Stimulated activated CD4-positive, alpha-beta T cell treated with anti-CD3 and anti-CD28 coated beads, Interleukin-4, amount 100 ng/mL, for 48 hours (primary cell): ENCODE measurements at regions not wholly inside any gene's neighbourhood (a gene's known extent, or its start where the extent isn't known, plus 50 kb on each side); places are given as distances from the start of the nearest gene placed in this dataset.
A peak's percentile ranks its signal among the peaks of the same experiment; 100 is the strongest.
"Not testable (repeated sequence)": the region's sequence is repeated elsewhere in the genome, so short reads cannot be mapped to it uniquely, and the experiment has no call there.

Experiments used
- DNase-seq, 2 donors: peaks; one replicate each; pipeline ENCODE4 v3.0.0-alpha.2; 2020; ENCODE audit warnings: low read depth in 2 of 2

GRCh38 chr3:177776661-177777101 lies 579.4 kb upstream of the TBL1XR1 start:
- no peak for DNase-seq

- peak; percentile 26 to 34 for DNase-seq
Observed at GRCh38 chr3:177777699-177778098, 580.4 kb upstream of the TBL1XR1 start.

- no peak for DNase-seq
Observed at GRCh38 chr3:177778633-177779032, 581.4 kb upstream of the TBL1XR1 start.

GRCh38 chr3:177781686-177782161 lies 584.4 kb upstream of the TBL1XR1 start:
- DNase-seq = no peak

DNA sequence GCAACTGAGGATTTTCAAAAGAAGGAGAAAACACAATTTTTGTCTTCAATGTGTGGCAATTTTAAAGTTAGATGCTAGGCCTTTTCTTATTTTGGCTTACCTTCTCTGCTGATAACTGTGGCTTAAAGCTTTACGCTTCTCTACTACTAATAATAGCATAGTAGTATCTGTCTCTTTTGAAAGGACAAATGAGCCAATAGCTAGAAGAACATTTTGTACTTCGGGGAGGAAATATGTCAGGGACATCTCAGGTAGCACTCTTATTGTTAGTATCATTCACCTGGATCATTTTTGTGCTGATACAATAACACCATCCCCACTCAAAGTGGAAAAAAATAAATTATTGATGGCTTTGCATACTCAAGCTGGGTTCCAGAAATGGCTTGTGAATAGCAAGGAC lies 586.1 kb upstream of the TBL1XR1 start:
- no peak for DNase-seq

DNA sequence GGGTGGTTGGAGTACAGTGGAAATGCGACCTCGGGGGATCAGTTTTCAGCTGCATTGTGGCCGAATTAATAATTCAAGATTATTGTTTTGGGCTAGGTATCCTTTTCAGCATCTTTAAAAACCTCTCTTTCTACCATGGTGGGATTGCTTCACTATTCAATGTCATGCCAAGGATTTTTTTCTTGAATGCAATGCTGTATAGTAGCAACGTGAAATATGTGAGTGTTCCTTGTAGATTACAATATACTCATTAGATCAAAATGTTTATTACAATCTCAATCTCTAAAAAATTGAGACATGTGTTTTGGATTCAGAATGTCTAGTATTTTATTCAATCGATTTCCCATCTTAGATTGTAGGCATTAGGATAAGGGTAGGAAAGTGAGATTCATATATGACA lies 586.5 kb upstream of the TBL1XR1 start:
- DNase-seq = no peak

DNA sequence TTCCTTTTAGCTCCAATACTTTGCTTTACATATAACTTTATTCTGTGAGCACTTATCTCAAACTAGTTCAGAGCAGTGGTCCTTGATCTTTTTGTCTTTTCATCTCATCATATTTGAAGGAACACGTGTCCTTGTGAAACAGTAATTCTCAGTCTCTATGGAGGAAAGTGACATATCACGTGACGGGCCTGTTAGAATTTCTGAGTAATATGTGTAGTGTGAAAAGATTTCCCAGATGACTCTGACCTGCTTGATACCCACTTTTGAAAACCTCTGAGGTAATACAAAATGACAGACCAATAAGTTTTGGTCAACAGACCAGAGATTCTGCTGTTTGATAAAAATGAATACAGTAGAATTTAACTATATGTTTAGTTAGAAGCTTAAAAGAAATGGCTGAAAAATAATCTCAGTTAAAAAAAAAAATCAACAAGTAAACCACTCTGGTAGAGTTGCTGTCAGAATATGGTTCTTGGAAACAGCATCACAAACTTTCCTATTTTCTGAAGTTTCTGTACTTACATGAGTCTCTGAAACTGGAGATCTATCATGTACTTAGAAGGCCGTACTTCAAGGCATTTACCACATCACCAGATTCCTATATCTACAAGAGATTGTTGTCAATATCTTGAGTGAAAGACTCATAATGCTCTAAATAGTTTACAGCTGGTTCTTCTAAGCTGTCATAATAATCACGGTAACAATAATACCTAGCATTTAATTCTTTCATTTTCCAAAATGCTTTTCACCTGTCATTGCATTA lies 590.2 kb upstream of the TBL1XR1 start:
- DNase-seq = no peak

- DNase-seq = no peak
Observed at GRCh38 chr3:177789500-177789899, 592.2 kb upstream of the TBL1XR1 start.

- no peak for DNase-seq
Observed at GRCh38 chr3:177792311-177793030, 595.2 kb upstream of the TBL1XR1 start.

DNA sequence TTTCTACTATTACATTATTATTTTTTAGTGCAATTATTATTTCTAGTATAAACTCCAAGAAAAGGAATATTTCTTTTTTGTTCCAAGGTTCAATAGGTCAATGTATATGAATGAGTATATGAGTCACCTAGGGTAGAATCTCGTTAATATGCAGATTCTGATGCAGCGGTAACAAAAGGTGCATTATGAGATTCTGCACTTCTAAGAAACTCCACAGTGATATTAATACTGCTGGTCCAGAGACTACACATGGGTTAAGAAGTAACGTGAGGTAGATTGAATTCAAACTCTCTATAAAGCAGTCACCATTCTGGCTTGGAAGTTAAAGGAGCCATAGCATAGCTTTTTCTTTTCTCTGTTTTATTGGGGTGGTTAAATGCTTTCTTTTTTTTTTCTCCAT lies 596.2 kb upstream of the TBL1XR1 start:
- DNase-seq = no peak

DNA sequence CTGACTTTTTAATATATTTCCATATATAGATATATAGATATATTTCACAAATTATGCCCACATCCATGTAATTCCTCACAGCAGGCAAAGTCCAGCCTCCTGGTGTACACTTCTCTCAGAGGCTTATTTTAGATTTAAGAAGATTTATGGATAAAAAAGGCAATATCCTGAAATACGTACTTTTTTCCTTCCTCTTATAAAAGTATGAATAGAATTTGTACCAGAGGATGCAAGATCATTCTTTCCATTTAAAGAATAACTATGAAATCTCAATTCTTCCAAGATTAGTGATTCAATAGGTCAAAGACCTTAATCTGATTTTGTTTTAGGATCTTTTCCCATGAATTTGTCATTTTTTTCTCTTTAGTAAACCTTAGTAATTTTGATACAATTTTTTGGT lies 597.9 kb upstream of the TBL1XR1 start:
- no peak for DNase-seq

- no peak for DNase-seq
Observed at GRCh38 chr3:177795859-177796258, 598.6 kb upstream of the TBL1XR1 start.

GRCh38 chr3:177800147-177800546 lies 602.9 kb upstream of the TBL1XR1 start:
- DNase-seq = not testable (repeated sequence)

DNA sequence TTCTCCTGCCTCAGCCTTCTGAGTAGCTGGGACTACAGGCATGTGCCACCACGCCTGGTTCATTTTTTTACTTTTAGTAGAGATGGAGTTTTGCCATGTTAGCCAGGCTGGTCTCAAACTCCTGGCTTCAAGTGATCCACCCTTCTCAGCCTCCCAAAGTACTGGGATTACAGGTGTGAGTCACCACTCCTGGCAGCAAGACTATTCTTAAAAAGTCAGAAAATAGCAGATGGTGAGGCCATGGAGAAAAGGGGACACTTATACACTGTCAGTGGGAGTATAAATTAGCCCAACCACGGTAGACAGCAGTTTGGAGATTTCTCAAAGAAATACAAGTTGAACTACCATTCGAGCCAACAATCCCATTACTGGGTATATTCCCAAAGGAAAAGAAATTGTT lies 603.3 kb upstream of the TBL1XR1 start:
- no peak for DNase-seq

DNA sequence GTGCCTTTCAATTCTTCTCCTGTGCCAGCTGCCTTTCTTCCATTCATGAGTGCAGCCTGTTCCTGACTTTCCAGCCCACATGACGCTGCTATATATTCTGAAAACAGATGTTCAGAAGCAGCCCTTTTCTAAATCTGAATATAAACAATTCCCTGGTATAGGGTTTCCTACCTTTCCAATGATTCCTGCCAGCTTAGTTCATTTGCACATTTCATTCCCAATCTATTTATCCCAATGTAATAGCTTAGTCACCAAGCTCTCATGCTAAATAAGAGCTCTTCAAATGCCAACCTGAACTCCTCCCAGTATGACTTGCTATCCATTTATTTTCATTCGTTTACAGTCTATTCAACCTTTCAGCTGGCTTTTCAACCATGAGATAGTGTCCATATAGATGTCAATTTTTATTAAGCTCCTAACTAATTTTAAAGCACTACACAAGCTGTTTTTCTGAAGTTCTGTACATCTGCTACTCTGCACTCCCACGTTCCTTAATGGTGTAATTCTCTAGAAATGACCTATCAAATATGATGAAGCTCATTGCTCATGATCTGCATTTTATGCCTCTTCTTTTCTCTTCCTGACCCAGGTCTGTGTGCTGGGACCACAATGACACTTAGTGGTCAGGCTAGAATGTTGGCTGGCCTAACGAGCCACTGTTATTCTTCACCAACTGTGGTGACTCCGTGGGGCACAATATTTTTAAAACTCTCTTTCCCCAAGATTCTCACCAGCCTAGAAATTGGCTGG lies 605.0 kb upstream of the TBL1XR1 start:
- DNase-seq = no peak

- no peak for DNase-seq
Observed at GRCh38 chr3:177803500-177803899, 606.2 kb upstream of the TBL1XR1 start.

DNA sequence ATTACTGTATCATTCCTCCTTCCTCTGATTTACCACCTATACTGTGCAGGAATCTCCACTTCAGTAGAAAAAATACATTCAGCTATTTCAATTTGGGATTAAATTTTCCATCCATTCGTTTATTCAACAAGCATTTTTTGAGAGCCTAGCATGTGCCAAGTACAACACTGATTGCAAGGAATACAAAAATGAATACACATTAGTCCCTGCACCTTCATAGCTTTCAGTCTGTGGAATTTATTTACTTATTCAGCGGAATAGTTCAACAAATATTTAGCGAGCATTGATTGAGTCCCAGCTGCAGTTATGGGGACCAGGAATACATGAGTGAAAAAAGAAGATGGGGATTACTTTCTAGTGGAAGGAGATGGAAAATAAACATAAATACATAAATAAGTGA lies 606.8 kb upstream of the TBL1XR1 start:
- no peak for DNase-seq

DNA sequence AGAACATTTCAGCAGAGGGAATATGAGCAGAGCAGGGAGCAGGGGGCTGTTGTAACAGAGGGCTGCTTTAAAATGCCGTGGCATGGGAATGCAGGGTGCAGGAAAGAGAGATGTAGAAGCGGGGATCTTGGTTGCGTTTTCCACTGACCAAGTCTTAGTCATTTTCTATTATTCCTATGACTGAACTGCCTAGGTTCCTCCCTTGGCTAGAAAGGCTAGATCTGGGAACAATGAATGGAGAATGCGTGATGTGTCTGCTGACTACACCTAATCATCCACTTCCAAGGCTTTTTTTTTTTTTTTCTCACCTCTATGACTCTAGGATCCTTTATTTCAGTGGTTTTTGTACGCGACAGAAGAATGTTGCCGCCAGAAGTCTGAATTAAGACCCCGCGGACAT lies 607.4 kb upstream of the TBL1XR1 start:
- no peak for DNase-seq

- DNase-seq = no peak
Observed at GRCh38 chr3:177807150-177807875, 610.0 kb upstream of the TBL1XR1 start.

- not testable (repeated sequence) for DNase-seq
Observed at GRCh38 chr3:177808928-177809478, 611.7 kb upstream of the TBL1XR1 start.

DNA sequence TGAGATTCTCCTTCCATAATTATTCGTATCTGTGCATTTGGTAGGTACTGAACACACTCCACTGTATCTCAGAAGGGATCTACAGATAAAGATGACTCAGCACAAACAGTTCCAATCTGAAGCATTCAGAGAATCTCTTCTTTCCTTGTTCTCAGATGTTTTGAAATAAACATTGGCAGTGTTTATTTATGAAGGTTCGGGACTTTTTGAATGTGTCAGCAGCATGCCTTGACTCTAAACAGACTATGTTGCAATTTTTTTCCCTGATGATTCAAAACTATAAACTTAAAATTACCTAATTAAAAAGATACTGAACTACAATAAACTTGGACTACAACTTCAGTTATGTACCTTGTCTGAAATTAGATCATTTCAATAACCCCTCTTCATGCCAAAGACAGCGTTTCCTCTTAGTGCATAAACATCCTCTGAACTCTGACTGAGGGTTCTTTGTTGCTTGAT lies 612.9 kb upstream of the TBL1XR1 start:
- DNase-seq = no peak
